HFF-Myc (cell line): ENCODE measurements at regions not wholly inside any gene's neighbourhood (a gene's known extent, or its start where the extent isn't known, plus 50 kb on each side); places are given as distances from the start of the nearest gene placed in this dataset.

Experiments
- DNase-seq: peaks from one replicate; pipeline ENCODE4 v3.0.0-alpha.2; 2011; ENCODE audit warnings: low read depth; ENCODE audit errors: extremely low read depth
- H3K4me3 ChIP-seq: replicated peaks from 2 replicates; pipeline ENCODE4 v1.5.1; 2011; ENCODE audit warnings: low read depth, mild to moderate bottlenecking, control low read depth, low read length
- CTCF ChIP-seq: IDR thresholded peaks from 2 replicates; pipeline ENCODE4 v1.5.1; 2012; ENCODE audit warnings: mild to moderate bottlenecking, low read depth, low read length, control low read depth; ENCODE audit errors: missing control alignments

- no peak for DNase-seq
- no peak for TF ChIP-seq CTCF
- no peak overlapping the region for H3K4me3 ChIP-seq
These were observed 280.5 kb downstream of the IPMK start for GRCh38 chr10:57987055-57987721.

- H3K4me3 ChIP-seq, result no peak overlapping the region
- DNase-seq, result no peak
- TF ChIP-seq CTCF, result no peak
These were observed 281.3 kb downstream of the IPMK start for GRCh38 chr10:57986422-57986821.

GRCh38 chr10:57983281-57983791, 284.4 kb downstream of the IPMK start:
- no peak for TF ChIP-seq CTCF
- DNase-seq, result peak; percentile 42
- no peak overlapping the region for H3K4me3 ChIP-seq

GRCh38 chr10:57982091-57982490, 285.6 kb downstream of the IPMK start:
- no peak for TF ChIP-seq CTCF
- no peak for DNase-seq
- no peak overlapping the region for H3K4me3 ChIP-seq

GRCh38 chr10:57979956-57980355, 287.7 kb downstream of the IPMK start:
- no peak for DNase-seq
- no peak overlapping the region for H3K4me3 ChIP-seq
- no peak for TF ChIP-seq CTCF

GRCh38 chr10:57979491-57979890, 288.2 kb downstream of the IPMK start:
- no peak for TF ChIP-seq CTCF
- no peak for DNase-seq
- no peak overlapping the region for H3K4me3 ChIP-seq

- DNase-seq, result no peak
- H3K4me3 ChIP-seq, result no peak overlapping the region
- TF ChIP-seq CTCF, result no peak
These were observed 290.4 kb downstream of the IPMK start for GRCh38 chr10:57977262-57977661.
